Epithelial cell of esophagus (primary cell): ENCODE measurements at regions not wholly inside any gene's neighbourhood (a gene's known extent, or its start where the extent isn't known, plus 50 kb on each side); places are given as distances from the start of the nearest gene placed in this dataset.
A peak's percentile ranks its signal among the peaks of the same experiment; 100 is the strongest.

ENCODE experiments used
- DNase-seq: peaks from one replicate; pipeline ENCODE4 v3.0.0; 2010; ENCODE audit warnings: low read depth
- H3K4me3 ChIP-seq: 2 replicates; pipeline ENCODE4 v1.5.1; 2011; ENCODE audit warnings: mild to moderate bottlenecking, low read length, control low read depth
- TF ChIP-seq, protein P1 (sequence below): IDR thresholded peaks from 2 replicates; pipeline ENCODE4 v1.5.1; 2011; ENCODE audit warnings: low read depth, mild to moderate bottlenecking, low read length, control low read depth, inconsistent platforms; ENCODE audit not compliant: insufficient read depth; ENCODE audit errors: missing control alignments

DNA sequence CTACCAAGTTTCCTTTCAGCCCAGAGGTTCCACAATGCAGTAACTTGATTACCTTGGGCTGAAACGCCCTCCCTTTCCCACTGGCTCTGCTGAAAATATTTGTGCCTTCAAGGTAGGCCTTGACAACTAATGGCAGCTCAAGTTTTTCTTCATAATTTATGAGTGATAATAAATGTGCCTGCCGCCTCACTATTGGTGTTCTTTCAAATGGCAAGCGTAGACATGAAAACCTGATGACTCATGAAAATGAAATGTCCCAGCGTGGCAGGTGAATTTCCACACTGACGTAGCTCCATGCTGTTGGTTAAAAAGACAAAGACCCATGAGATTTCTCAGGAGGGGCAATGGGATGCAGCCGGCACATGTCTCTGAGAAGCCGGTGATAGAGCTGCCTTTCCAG lies 107.2 kb upstream of the GGTLC1 start:
- no peak overlapping the region for H3K4me3 ChIP-seq

DNA sequence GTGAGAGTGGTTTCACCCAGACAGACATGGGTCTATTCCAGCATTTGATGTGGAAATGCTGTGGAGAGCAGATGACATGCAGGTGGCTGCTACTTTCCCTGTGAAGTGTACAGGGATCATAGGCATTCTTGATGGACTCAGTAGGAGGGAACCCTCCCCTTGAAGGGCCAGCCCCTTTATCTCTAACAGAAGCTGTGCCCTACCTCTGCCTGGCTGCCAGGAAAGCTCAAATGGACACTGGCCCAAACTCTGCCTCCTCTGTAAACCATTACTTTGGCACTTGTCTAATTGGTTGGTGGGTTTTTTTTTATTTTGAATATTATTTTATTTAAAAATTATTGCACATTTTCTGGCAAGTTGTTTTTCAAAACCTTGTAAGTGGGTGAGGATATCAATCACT lies 106.7 kb upstream of the GGTLC1 start:
- no peak for DNase-seq
- TF ChIP-seq, protein P1, sequence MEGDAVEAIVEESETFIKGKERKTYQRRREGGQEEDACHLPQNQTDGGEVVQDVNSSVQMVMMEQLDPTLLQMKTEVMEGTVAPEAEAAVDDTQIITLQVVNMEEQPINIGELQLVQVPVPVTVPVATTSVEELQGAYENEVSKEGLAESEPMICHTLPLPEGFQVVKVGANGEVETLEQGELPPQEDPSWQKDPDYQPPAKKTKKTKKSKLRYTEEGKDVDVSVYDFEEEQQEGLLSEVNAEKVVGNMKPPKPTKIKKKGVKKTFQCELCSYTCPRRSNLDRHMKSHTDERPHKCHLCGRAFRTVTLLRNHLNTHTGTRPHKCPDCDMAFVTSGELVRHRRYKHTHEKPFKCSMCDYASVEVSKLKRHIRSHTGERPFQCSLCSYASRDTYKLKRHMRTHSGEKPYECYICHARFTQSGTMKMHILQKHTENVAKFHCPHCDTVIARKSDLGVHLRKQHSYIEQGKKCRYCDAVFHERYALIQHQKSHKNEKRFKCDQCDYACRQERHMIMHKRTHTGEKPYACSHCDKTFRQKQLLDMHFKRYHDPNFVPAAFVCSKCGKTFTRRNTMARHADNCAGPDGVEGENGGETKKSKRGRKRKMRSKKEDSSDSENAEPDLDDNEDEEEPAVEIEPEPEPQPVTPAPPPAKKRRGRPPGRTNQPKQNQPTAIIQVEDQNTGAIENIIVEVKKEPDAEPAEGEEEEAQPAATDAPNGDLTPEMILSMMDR = no peak
- H3K4me3 ChIP-seq = no peak overlapping the region

More for the DNA sequence above, 107.2 kb upstream of the GGTLC1 start:
- peak; percentile 93 for DNase-seq
- TF ChIP-seq, protein P1 = no peak

DNA sequence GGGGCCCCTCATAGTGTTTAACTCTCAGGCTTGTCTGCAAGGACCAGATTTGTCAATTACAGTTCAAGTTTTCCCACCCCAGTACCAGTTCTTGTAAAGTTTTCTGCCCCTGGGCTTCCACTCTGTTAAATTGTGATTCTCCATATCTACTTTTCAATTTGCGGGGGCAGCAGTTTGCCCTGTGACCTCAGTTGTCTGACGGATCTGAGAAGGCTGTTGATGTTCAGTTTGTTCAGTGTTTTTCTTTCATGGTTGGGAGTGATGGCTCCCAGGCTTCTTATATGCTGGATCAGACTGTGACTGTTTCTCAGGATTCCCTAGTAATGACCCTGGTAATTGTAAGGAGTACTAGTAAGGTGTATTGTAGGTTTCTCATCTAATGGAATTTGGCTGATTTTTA lies 101.0 kb upstream of the GGTLC1 start:
- TF ChIP-seq, protein P1 = no peak
- DNase-seq = no peak

DNA sequence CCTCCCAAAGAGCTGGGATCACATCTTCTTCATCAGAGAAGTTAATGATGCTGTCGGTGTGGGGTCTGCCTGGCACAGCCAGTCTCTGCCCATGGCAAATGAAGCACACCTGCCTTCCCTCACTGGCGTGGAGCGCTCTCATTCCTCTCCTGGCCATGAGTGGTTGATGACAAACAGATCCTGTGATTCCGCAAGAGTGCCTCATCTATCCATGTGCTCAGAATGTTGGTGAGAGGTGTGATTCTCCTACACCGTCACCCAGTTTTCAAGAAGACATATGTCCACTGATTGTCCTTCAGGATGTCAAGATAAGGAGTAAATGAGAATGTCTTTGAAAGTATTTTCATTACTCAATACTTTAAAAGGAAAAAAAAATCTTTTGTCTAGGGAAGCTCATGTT lies 97.5 kb upstream of the GGTLC1 start:
- DNase-seq = no peak
- no peak overlapping the region for H3K4me3 ChIP-seq
- TF ChIP-seq, protein P1 = no peak

More for the DNA sequence above, 101.0 kb upstream of the GGTLC1 start:
- H3K4me3 ChIP-seq = no peak overlapping the region

DNA sequence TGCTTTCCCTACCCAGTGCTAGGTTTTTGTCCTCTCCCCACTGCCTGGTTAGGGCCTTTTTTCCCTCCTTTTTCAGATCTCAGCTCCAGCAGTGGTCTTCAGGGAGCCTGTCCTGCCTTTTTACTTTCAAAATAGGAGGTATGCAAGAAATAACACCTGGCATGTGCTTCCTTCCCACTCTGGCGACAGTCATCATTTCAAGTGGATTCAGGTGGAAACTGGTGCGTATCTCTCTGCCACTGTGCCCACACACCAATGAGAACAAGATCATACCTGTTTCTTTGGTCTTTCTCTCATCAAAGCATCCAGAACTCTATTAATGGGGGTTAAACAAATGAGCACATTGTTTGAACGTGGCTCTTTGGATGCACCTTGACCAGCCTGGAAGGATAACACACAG lies 95.7 kb upstream of the GGTLC1 start:
- DNase-seq = no peak
- TF ChIP-seq, protein P1 = no peak
- no peak overlapping the region for H3K4me3 ChIP-seq

DNA sequence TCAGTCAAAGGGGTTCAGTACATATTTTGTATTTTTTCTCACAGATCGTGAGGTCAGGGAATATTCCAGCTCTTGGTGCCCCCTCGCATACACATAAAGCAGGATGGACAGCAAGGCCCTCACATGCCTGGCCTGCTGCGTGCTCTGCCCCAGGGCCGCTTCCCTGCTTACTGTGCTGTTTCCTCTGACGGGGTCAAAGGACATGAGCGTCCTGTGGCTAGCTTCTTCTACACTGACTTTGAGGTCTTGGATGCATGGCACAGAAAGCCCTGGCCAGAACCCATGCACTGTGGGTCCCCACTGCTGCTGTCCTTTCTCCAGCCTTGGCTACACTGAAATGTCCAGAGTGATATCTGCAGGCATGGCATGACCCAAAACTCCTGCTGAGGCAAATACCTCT lies 92.5 kb upstream of the GGTLC1 start:
- no peak overlapping the region for H3K4me3 ChIP-seq
- no peak for DNase-seq
- TF ChIP-seq, protein P1 = no peak

DNA sequence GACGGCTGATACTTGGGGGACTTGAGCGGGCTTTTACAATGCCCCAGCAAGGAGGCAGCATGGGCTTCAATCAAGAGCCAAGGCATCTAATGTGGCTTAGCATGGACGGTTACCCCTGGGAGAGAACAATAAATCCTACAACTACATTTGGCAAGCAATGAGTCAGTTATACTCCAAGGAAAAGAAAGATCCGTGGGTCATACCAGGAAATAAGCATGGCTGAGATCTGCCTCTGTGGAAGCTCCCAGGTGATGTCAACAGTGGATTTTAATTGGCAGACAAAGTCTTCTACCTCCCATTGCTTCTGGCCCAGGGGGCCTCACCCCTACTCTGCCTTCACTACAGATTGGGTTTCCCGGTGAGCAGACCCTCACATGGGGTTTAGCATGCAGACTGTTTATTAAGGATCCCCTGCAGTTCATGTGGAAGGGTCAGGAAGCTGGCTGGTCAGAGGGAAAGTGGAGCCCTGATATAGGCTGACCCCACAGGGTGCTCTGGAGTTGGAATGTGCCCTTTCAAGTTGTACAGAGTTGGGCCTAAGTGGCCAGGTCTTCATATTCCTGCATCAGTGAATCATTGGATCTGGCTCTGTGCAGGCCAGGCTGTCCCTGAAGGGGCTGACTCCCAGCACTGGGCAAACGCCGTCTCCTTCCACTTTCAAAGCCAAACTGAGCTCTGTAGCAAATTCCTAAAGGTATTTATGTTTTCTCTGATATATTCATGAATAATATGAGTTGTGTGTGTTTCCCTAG lies 91.3 kb upstream of the GGTLC1 start:
- no peak overlapping the region for H3K4me3 ChIP-seq
- TF ChIP-seq, protein P1 = no peak
- DNase-seq = peak; percentile 59
